ENCODE measurements at regions not wholly inside any gene's neighbourhood (a gene's known extent, or its start where the extent isn't known, plus 50 kb on each side); places are given as distances from the start of the nearest gene placed in this dataset.

- TF ChIP-seq CTCF (conservative IDR thresholded peaks at IDR 0.05; ENCODE audit: low read depth, low read length) = no peak
- no peak overlapping the region for H3K4me3 ChIP-seq (ENCODE audit: low read depth, low read length)
- no peak for DNase-seq (ENCODE audit: low read depth)
Observed at GRCh38 chr15:47337836-47338235, 379.5 kb upstream of the SEMA6D start.

GRCh38 chr15:47338771-47339170 lies 378.5 kb upstream of the SEMA6D start:
- TF ChIP-seq CTCF (conservative IDR thresholded peaks at IDR 0.05; ENCODE audit: low read depth, low read length) = no peak
- peak; percentile 2 for DNase-seq (ENCODE audit: low read depth)
- H3K4me3 ChIP-seq (ENCODE audit: low read depth, low read length) = no peak overlapping the region

GRCh38 chr15:47339800-47340570 lies 377.3 kb upstream of the SEMA6D start:
- no peak overlapping the region for H3K4me3 ChIP-seq (ENCODE audit: low read depth, low read length)
- no peak for TF ChIP-seq CTCF (conservative IDR thresholded peaks at IDR 0.05; ENCODE audit: low read depth, low read length)
- DNase-seq (ENCODE audit: low read depth) = peak; percentile 4

- H3K4me3 ChIP-seq (ENCODE audit: low read depth, low read length) = no peak overlapping the region
- DNase-seq (ENCODE audit: low read depth) = no peak
- no peak for TF ChIP-seq CTCF (conservative IDR thresholded peaks at IDR 0.05; ENCODE audit: low read depth, low read length)
Observed at GRCh38 chr15:47340571-47340920, 376.8 kb upstream of the SEMA6D start.

- DNase-seq (ENCODE audit: low read depth) = no peak
- H3K4me3 ChIP-seq (ENCODE audit: low read depth, low read length) = no peak overlapping the region
- no peak for TF ChIP-seq CTCF (conservative IDR thresholded peaks at IDR 0.05; ENCODE audit: low read depth, low read length)
Observed at GRCh38 chr15:47349179-47349578, 368.1 kb upstream of the SEMA6D start.

- no peak for TF ChIP-seq CTCF (conservative IDR thresholded peaks at IDR 0.05; ENCODE audit: low read depth, low read length)
- no peak for DNase-seq (ENCODE audit: low read depth)
- no peak overlapping the region for H3K4me3 ChIP-seq (ENCODE audit: low read depth, low read length)
Observed at GRCh38 chr15:47351501-47351900, 365.8 kb upstream of the SEMA6D start.

GRCh38 chr15:47352217-47352616 lies 365.1 kb upstream of the SEMA6D start:
- DNase-seq (ENCODE audit: low read depth) = no peak
- no peak overlapping the region for H3K4me3 ChIP-seq (ENCODE audit: low read depth, low read length)
- no peak for TF ChIP-seq CTCF (conservative IDR thresholded peaks at IDR 0.05; ENCODE audit: low read depth, low read length)

Data from choroid plexus epithelial cell (primary cell).